ENCODE measurements at regions not wholly inside any gene's neighbourhood (a gene's known extent, or its start where the extent isn't known, plus 50 kb on each side); places are given as distances from the start of the nearest gene placed in this dataset.

DNA sequence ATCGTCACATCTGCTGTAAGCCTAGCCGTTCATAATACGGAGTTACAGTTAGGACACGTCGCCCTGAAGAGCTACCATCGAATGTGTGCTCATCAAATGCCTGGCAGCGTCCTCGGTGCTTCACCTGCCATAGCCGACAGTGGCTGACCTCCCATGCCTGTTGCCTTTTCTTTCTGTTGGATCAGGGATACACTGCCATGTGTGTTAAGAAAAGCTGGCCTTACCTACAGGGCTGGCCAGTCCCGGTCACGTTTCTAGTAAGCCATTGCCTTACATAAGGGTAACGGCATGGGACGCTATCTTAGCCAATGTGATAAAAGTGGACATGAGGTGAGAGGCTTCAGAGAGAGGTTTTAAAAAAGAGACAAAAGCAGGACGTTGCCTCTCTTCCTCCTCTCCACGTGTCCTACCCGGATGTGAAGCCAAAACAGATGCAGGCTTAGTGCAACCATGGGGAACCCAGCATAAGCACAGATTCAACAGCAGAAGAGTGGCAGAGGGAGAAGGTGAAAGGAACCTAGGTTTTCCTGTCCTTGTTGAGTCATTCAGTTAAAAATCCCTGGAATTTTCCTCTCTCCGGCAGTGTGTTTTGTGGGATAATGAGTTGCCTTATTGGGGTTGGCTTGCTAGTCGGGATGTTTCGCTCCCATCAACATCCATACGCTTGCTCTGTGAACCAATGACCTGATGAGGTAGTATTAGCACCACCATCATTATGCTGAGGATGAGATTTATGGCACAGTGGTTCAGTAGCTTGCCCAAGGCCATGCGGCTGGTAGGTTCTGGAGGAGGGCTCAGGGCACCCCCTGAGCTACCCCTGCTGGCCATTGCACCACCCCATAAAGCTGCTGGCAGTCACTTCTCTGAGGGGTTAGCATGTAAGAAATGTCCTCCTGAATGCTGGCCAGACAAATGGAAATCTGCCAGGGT is 67.4 kb upstream of the B3GAT1 start:
- DNase-seq (ENCODE audit: low read depth in 2 of 2): no peak

DNA sequence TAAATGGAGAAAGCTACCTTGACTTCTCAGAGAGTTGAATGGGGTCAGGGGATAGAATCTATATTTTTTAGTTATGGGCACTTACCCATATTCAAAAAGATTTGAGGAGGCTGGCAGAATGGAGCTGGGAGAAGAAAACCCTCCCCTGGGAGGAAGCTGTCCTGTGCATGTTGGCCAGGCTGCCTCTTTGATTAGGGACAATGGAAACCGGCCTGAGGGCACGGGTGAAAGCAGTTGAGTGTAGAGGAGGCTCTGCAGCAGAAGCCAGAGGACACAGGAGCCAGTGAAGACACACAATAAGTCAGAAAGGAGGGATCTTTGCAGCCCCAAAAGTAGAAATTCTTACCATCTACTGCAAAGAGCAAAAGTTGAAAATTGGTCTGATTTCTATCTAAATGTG is 66.6 kb upstream of the B3GAT1 start:
- no peak for DNase-seq (ENCODE audit: low read depth in 2 of 2)

DNA sequence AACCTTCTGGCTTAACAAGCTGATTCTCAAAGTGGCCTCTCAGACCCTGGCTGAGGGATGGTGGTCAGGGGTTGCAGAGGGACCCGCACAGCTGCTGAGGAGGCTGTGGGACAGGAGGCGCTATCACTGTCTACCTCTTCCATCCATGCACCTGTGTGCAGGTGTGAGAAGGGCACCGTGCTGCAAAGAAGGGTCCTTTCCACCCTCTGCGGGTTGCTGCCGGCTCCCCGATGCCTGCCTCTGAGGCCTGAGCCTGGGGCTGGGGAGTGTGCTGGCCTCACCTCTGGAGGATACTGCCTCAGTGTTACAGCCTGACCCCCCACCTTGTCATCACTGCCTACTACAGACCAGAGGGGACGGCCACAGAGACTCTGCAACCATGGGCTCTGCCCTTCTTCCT is 66.1 kb upstream of the B3GAT1 start:
- no peak for DNase-seq (ENCODE audit: low read depth in 2 of 2)

DNA sequence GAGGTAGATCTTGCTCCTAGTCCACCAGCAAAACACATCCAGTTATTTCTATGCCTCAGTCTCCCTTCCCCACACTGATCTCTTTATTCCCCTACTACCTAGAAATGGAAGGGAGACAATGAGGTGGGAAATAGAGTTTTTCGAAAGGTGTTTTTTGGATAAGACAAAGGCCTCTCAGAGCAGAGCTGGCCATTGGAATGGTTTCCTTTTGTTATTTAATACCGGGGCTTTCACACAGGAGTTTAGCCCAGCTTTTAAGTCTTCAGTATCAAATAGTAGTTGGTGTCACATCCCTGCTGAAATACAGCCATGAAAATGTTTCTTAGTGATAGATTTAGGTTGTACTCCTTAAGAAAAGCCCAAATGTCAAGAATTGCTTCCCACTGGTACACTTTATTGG is 65.4 kb upstream of the B3GAT1 start:
- DNase-seq (ENCODE audit: low read depth in 2 of 2): no peak

DNA sequence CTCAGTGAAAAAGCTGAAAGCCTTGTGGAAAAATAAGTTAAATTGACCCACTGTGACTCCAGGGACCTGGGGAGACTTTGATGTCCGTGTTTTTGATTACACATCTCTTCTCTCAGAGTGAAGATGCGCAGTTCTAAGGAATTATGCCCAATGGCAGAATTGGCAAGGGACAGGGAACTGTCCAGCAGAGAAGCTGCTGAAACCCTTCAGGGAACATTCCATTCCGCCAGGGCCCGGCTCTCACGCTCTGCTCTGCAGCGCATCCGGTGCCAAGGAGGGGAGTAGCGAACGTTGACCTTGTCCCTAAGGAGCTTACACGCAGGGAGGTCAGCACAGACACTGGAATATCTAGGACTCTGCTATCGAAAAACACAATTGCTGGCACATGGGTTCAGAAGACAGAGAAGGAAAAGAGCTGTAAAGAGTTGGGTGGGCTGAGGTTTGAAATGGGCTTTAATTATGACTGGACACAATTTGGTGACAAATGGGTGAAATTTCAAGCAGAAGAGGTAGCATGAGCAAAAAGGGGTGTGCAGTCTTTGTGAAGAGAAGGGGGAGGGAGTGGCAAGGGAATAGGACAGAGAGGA is 64.5 kb upstream of the B3GAT1 start:
- DNase-seq (ENCODE audit: low read depth in 2 of 2): no peak

DNA sequence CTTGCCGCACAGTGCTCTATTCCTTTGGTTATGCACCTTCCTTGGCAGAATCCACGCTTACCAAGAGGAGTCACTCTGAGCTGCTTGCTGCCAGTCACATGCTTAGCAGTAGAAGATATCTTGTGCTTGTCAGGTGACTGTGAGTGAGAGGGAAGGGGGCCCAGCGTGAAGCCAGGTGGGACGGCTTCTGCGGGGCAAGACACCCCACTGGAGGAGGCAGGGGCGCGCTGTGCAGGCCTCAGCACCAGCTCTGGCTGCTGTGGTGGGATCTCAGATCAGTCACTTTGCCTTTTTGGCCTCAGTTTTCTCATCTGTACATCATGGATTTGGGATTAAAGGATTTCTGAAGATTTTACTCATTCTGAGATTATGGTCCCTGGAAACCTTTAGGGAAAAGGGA is 63.9 kb upstream of the B3GAT1 start:
- DNase-seq (ENCODE audit: low read depth in 2 of 2): no peak

DNA sequence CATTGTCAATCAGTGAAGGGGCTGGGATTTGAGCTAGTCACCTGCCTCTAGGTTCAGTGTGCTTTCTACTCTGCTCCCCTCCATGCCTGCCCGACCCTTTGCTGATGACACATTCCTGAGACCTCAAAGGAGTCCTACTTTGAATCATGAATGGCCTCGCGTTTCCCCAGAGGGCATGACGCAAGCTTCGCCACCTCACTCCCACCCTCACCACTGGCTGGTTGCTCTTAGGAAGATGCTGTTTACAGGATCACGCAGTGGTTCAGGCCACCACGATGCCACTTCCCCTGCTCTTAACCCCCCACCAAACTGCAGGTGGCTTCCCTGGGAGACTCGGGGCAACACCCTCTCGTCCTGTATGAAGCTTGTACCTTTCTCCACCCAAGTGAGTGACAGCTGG is 62.9 kb upstream of the B3GAT1 start:
- no peak for DNase-seq (ENCODE audit: low read depth in 2 of 2)

DNA sequence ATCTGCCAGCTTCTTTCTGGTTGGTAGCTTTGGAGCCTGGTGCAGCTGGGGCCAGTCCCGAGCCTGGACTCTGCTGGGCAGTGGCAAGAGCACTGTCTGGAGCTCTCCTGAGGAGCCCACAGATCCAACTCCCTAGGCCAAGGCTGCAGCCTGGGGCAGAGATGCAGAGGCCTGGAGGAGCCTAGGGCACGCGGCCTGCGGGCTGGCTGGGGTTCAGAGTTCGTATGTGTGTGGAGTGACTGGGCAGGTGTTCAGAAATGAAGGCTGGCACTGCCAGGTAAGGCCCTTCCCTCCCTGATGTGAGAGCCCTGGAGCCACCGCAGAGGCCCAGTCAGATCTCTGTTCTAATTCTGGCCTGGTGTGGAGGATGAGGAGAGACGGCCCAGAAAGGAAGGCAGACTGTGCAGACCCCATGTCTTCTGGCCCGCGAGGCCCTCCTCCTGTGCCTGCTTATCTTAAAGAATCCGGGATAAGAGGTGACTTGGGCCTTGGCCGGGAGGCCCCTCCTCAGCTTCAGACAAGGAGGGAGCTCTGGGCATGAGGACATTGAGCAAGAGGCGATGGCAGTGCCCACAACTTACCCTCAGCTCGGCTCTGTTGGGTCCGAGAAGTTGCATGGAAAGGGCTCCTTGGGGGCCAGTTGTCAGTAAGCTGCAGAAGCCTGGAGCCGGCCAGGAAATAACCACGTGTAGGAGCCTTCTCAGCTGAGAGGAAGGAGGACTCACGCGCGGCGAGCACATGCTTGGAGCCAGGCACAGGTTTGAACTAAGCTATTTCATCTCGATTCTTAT is 62.2 kb upstream of the B3GAT1 start:
- DNase-seq (ENCODE audit: low read depth in 2 of 2): no peak

DNA sequence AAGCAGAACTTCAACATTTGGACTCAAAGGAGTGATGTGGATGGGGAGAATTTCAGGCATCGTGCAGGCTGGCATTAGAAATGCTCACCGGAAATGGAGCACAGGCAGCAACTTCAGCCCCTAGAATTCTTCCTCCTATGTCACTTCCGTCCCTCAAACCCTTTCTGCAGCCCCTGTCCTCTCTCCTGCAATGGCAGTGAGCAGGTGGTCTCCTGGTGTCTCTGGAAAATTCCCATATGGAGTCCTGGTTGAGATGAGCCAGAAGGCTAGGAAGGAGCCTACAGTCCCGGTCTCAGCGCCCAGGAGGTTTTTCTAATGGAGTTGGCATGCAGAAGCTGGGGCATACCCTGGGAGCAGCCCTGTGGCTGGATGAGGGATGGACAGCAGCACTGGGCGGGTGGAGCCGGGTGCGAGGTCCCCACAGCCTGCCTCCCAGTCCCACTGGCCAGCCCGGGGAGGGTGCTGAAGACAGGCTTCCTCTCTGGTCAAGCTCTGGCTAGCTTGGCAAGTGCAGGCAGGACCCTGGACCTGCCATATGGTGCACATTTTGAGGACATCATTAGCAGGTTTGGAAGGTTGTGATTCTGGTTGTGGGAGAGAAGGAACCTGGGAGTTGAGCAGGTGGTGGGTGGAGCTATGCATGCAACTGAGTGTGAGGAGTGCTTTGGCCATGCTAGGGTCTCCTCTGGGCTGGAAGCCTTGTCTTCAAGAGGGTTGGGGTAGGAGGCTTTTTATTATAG is 59.8 kb upstream of the B3GAT1 start:
- DNase-seq (ENCODE audit: low read depth in 2 of 2): no peak

DNA sequence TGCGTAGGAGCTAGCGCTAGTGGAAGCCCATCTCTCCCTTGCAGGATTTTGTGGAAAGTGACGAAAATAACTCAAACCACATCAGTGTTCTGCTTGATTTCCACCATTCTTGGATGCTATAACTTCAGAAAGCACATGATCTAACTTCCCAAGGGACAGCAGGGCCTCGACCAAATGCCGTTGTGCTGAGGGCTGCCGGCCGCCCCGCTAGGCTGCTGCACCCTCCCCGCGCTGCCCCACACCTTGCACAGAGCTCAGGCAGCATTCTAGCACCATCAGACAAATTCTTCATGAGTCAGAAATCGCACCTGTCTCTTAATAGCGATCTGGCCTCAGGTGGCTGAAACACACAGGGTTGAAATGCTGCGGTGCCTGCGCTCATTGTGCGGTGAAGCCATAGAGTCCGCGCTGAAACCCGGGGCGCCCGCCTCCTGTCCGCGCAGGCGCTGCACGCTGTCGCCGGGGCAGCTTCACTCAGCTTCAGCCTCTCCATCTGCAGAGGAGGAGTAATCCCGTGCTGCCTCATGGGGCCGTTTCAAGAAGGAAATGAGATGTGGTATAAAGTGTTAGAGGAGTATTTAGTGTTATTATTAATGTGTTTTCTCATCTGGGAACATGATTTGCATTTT is 59.2 kb upstream of the B3GAT1 start:
- DNase-seq (ENCODE audit: low read depth in 2 of 2): no peak

DNA sequence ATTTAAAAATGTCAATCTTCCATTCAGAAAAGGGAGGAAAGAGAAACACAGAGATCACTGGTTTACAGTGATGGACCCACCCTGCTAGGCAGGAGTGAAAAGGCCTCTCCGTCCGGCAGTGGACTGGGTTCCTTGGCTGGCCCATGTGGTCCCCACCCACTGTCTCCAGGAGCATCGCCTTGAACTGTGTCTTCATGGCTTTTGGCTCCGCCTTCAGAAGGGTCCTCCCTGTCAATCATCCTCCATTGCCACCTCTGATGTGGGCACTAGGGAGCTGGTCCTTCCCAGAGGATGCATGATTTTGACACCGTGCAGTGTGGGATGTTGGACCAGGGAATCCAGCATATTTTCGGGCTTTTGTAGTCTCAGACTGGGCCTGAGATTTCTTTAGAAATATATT is 58.2 kb upstream of the B3GAT1 start:
- DNase-seq (ENCODE audit: low read depth in 2 of 2): no peak

DNA sequence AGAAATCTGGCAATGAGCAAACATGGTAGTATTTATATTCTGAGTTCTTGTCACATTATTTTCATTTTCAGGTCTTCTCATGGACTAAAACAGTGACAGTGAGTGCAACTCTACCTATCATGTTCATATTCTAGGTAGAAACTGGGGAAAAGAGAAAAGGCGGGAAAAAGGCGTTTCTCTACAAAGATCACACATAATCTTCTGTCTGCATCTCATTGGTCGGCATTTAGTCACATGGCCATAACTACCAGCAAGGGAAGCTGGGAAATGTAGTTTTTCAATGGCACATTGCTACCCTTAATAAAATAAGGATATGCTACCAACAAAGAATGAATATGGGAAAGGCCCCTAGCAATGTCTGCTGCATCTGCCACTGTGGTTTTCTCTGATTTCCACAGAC is 57.6 kb upstream of the B3GAT1 start:
- no peak for DNase-seq (ENCODE audit: low read depth in 2 of 2)

DNA sequence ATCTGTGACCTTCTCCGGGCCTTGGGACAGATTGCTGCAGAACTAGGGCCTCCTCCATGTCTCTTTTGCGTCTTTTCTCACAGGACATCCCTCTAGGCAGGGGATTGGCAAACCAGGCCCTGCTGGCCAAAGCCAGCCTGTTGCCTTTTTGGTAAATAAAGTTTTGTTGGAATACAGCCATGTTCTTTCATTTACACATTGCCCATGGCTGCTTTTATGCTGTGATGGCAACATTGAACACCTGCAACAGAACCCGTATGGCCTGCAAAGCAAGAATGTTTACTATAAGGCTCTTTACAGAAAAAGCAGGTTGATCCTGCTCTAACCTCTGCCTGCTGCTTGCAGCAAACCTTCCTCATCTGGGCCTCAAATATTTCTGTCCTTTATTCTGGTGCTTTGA is 56.8 kb upstream of the B3GAT1 start:
- no peak for DNase-seq (ENCODE audit: low read depth in 2 of 2)

DNA sequence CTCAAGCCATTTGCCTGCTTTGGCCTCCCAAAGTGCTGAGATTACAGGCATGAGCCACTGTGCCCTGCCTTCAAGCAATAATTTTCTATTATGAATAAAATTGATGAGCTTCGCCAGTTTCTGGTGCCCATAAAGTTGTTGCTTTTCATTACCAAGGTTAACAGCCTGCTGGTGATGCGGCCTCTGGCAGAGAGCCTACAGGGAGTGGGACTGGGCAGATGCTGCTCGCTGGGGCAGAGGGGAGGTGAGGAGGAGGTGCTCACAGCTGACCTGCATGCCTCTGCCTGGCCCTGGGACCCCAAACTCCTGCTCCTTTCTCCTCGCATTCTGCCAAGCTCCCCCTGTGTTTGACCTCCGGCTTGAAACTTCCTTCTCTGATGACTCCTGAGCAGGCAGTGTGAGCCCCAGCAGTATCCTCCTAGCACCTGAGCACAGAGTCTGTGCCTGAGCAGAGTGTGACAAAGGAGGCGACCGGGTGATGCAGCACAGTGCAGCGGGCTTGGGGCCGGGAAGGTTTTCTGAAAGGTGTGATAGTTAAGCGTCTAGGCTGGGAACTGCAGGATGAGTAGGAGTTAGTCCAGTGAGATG is 56.1 kb upstream of the B3GAT1 start:
- no peak for DNase-seq (ENCODE audit: low read depth in 2 of 2)

DNA sequence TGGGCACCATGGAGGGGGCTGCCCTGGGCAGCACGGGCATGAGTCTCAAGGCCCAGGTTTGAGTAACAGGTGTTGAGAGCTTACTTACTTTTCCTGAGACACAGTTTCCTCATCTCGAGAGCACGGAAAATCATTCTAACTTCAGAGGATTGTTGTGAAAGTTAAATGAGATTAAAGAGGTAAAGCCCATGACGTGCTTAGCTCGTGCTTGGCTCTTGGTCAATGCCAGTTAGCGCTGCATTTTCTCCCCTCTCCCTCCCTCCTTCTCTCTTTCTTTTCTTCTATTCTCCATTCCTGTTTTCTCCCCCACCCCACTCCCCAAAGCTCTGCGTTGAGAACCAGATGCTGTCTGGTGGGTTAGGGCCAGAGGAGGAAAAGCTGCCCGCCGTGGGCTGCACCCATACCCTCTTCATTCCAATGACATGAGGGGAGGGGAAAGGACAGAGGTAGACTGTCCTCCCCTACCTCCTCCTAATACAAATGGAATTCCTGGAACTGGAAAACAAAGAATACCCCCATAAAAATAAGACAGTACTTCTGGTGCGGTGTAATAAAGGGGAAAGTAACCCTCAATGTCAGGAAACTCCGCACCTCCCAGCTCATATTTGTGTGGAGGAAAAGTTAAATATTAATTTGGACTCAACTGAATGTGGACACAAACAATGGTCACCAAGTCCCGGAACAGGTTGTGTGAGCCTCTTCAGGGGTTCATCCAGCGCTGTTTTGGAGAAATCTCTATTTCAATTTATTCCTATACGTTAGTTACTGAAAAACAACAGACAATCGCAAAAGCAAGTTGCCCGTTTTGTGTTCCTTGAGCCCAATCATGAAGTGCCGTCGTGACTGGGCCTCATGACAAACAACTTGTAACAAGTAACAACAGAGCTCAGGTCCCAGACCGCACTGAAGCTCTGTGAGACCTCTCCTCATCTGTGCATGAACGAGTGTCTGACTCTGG is 54.8 kb upstream of the B3GAT1 start:
- no peak for DNase-seq (ENCODE audit: low read depth in 2 of 2)

DNA sequence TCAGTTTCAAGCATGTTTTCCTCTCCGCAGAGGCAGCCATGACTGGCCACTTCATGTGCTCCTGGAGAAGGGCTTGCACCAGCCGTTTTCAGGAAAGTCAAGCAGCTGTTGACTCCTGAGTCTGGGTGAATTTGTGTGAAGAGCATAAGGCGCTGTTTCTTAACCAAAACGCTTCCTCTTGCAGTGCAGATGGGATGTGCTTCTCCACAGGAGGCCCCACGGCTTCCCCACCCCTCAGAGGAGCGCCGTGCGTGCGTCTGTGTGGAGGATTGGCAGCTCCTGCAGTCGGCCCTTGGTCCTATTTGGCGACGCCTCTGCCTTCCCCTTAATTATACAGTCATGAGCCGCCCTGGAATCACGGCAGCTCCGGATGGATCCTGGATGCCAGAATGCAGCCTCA is 54.1 kb upstream of the B3GAT1 start:
- DNase-seq (ENCODE audit: low read depth in 2 of 2): no peak

DNA sequence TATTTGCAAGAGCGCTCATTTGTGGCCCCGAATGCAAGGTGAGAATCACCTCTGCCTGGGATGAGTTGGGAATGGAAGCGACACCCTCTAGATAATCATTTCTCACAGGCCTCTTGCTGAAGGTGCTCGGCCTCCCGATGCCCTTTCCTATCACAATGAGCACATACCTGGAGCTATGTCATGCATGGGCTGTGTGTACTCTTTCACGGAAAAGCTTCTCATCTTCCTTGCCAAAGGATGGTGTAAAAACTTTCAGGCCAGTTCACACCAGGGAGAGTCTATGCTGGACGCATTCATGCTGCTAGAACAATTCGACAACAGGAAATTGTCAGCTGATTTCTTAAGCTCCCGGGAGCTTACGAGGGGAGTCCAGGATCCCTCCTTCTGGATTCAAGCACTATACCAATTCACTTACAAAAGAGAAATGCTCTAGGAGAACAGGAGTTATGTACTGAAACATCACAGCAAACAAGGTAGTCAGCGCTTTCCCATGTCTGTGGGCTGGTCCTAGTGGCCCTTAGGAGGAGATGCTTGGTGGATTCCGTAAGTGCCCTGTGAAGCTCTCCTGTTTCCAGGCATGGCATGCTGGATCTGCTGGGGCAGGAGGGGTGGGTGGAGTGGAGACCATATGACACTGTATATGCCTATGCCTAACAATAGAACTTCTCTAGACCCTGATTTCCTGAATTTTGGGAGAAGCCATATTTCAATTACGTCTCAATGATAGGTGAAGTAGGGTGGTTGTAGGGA is 53.1 kb upstream of the B3GAT1 start:
- DNase-seq (ENCODE audit: low read depth in 2 of 2): no peak

DNA sequence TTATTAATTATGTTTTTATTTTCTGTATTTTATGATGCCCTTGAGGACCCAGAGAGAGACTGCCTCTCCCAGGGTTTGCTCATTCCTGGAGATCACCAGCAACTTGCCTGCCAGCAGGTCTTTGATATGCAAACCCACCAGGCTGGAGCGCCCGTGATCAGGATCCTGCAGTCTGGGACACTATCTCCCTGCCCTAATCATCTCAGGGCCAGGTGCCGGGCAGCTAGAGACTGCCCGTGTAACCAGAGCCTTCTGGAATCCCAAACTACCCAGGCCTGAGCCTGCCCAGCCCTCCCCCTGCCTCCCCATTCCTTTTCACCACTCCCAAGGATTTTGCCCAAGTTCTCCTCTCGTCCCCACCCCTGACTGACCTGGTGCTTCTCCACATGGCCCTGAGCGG is 52.2 kb upstream of the B3GAT1 start:
- no peak for DNase-seq (ENCODE audit: low read depth in 2 of 2)

DNA sequence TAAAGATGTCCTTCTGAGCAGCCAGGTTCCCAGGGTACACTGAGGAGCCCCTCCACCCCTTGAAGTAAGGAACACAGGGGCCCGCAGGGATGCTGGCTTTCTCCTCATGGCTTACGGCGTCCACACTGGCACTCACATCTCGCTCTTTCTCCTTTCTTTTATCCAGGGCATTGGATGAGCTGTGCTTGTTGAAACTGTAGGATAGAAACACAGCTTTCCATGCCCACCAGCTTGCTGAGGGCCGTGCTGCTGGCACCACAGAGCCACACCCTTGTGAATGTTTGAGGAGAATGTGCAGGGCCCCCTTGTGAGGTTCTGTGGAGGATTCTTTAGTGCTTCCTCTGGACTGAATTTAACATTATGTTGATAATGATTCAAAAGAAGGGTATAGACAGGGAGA is 51.7 kb upstream of the B3GAT1 start:
- DNase-seq (ENCODE audit: low read depth in 2 of 2): no peak

All from activated CD4-positive, alpha-beta T cell treated with anti-CD3 and anti-CD28 coated beads for 24 hours (primary cell).